Neural cell (in vitro differentiated cells): ENCODE measurements at regions not wholly inside any gene's neighbourhood (a gene's known extent, or its start where the extent isn't known, plus 50 kb on each side); places are given as distances from the start of the nearest gene placed in this dataset.

Experiments
- H2AFZ ChIP-seq: fragments of 200-600, 300-800 bp; sonication (generic), shearing (Covaris generic); 2 replicates; pipeline ENCODE4 v1.6.0; 2014; ENCODE audit warnings: low read depth, mild to moderate bottlenecking, antibody characterized with exemption, low read length, moderate library complexity
- H3F3A ChIP-seq: fragments of 200-600 bp; shearing (Covaris generic); 2 replicates; pipeline ENCODE4 v1.6.1; 2016; ENCODE audit warnings: mild to moderate bottlenecking, moderate library complexity, mixed read lengths, antibody characterized with exemption, low read length; ENCODE audit not compliant: insufficient read depth, poor library complexity, severe bottlenecking
- H3K27ac ChIP-seq: fragments of 200-600, 300-800 bp; sonication (generic), shearing (Covaris generic); 2 replicates; pipeline ENCODE4 v1.5.1; 2014; ENCODE audit warnings: mild to moderate bottlenecking, low read length, moderate library complexity
- H3K27me3 ChIP-seq: fragments of 300-800, 200-600 bp; sonication (generic), shearing (Covaris generic); 2 replicates; pipeline ENCODE4 v1.6.0; 2014; ENCODE audit warnings: mild to moderate bottlenecking, low read depth, low read length, moderate library complexity; ENCODE audit not compliant: insufficient read depth
- H3K36me3 ChIP-seq: fragments of 300-800, 200-600 bp; sonication (generic), shearing (Covaris generic); 2 replicates; pipeline ENCODE4 v1.5.1; 2014; ENCODE audit warnings: mild to moderate bottlenecking, antibody characterized with exemption, low read length, moderate library complexity; ENCODE audit not compliant: insufficient read depth
- H3K4me2 ChIP-seq: fragments of 300-800, 200-600 bp; sonication (generic), shearing (Covaris generic); 2 replicates; pipeline ENCODE4 v1.6.0; 2014; ENCODE audit warnings: mild to moderate bottlenecking, low read length
- H3K4me3 ChIP-seq: fragments of 300-800, 200-600 bp; sonication (generic), shearing (Covaris generic); 2 replicates; pipeline ENCODE4 v1.5.1; 2014; ENCODE audit warnings: mild to moderate bottlenecking, low read length, moderate library complexity
- H3K79me2 ChIP-seq: fragments of 200-600 bp; shearing (Covaris generic); replicated peaks from 2 replicates; pipeline ENCODE4 v1.6.0; 2014; ENCODE audit warnings: mild to moderate bottlenecking, low read length, moderate library complexity; ENCODE audit not compliant: insufficient read depth
- H3K9ac ChIP-seq: fragments of 300-800, 200-600 bp; sonication (generic), shearing (Covaris generic); 2 replicates; pipeline ENCODE4 v1.6.1; 2016; ENCODE audit warnings: mild to moderate bottlenecking, low read length, mixed read lengths
- H3K9me2 ChIP-seq: fragments of 200-600 bp; shearing (Covaris generic); 2 replicates; pipeline ENCODE4 v1.6.1; 2016; ENCODE audit warnings: mild to moderate bottlenecking, low read length, mixed read lengths; ENCODE audit not compliant: insufficient read depth
- H3K9me3 ChIP-seq: fragments of 200-600, 300-800 bp; sonication (generic), shearing (Covaris generic); 2 replicates; pipeline ENCODE4 v1.6.1; 2016; ENCODE audit warnings: mild to moderate bottlenecking, mixed run types, low read length, moderate library complexity, mixed read lengths
- H4K20me1 ChIP-seq: fragments of 200-600 bp; shearing (Covaris generic); 2 replicates; pipeline ENCODE4 v1.6.1; 2016; ENCODE audit warnings: mild to moderate bottlenecking, mixed run types; ENCODE audit not compliant: insufficient read depth
- EP300 ChIP-seq: fragments of 450-650 bp; conservative IDR thresholded peaks from 2 replicates; pipeline ENCODE4 v1.6.1; 2014; ENCODE audit warnings: antibody characterized with exemption, mild to moderate bottlenecking, moderate library complexity; ENCODE audit not compliant: poor library complexity, severe bottlenecking
- EZH2 ChIP-seq: fragments of 200-600, 300-800 bp; shearing (Covaris generic), sonication (generic); IDR thresholded peaks from 2 replicates; pipeline ENCODE4 v1.6.1; 2014; ENCODE audit warnings: antibody characterized with exemption, low read length, borderline replicate concordance, mild to moderate bottlenecking; ENCODE audit not compliant: insufficient read depth, poor library complexity, severe bottlenecking
- MXI1 ChIP-seq: fragments of 450-650 bp; conservative IDR thresholded peaks from 2 replicates; pipeline ENCODE4 v1.6.1; 2014; ENCODE audit warnings: antibody characterized with exemption, mild to moderate bottlenecking; ENCODE audit not compliant: poor library complexity, severe bottlenecking
- POLR2AphosphoS5 ChIP-seq: IDR thresholded peaks from 2 replicates; pipeline ENCODE4 v1.6.1; 2012
- RAD21 ChIP-seq: fragments of 450-650 bp; conservative IDR thresholded peaks from 2 replicates; pipeline ENCODE4 v1.6.1; 2014; ENCODE audit warnings: antibody characterized with exemption, mild to moderate bottlenecking, moderate library complexity
- SMC3 ChIP-seq: fragments of 450-650 bp; conservative IDR thresholded peaks from 2 replicates; pipeline ENCODE4 v1.6.1; 2014; ENCODE audit warnings: antibody characterized with exemption, mild to moderate bottlenecking, moderate library complexity; ENCODE audit not compliant: poor library complexity
- TAF1 ChIP-seq: IDR thresholded peaks from 2 replicates; pipeline ENCODE4 v1.6.1; 2012; ENCODE audit warnings: low read depth
- TF ChIP-seq, protein P1 (sequence below): fragments of 450-650 bp; IDR thresholded peaks from 2 replicates; pipeline ENCODE4 v1.5.1; 2014; ENCODE audit warnings: antibody characterized with exemption, mild to moderate bottlenecking, moderate library complexity; ENCODE audit not compliant: poor library complexity, severe bottlenecking
- TF ChIP-seq, protein P2 (sequence below): IDR thresholded peaks from 2 replicates; pipeline ENCODE4 v1.6.1; 2012; ENCODE audit warnings: borderline replicate concordance

DNA sequence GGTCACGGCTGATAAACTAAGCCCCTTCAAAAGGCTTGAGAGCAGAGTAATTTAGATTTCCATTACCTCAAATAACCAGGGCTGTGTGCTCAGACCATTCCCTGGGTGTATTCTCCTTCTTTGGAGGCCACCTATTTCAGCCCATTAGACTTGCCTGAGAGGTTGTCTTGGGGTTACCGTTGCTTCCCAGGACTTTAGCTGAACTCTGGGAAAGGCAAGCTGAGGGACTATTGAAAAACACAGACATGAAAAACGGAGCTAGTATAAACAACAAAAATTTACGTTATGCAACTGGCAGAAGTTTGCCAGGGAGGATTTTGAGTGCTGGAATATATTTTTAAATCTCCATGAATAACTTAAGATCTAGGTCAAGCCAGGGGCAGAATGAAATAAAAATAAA is 561.0 kb upstream of the TNP1 start:
- no peak overlapping the region for H2AFZ ChIP-seq
- H3K4me2 ChIP-seq, result no peak overlapping the region
- no peaks in the 10 kb centered on the region for H3K9me3 ChIP-seq
- no peaks in the 10 kb centered on the region for H3K79me2 ChIP-seq
- H3K36me3 ChIP-seq, result no peaks in the 10 kb centered on the region
- H3K27ac ChIP-seq, result no peak overlapping the region
- TF ChIP-seq TAF1, result no peak
- no peak for TF ChIP-seq RAD21
- no peak for TF ChIP-seq EP300
- TF ChIP-seq, protein P1, sequence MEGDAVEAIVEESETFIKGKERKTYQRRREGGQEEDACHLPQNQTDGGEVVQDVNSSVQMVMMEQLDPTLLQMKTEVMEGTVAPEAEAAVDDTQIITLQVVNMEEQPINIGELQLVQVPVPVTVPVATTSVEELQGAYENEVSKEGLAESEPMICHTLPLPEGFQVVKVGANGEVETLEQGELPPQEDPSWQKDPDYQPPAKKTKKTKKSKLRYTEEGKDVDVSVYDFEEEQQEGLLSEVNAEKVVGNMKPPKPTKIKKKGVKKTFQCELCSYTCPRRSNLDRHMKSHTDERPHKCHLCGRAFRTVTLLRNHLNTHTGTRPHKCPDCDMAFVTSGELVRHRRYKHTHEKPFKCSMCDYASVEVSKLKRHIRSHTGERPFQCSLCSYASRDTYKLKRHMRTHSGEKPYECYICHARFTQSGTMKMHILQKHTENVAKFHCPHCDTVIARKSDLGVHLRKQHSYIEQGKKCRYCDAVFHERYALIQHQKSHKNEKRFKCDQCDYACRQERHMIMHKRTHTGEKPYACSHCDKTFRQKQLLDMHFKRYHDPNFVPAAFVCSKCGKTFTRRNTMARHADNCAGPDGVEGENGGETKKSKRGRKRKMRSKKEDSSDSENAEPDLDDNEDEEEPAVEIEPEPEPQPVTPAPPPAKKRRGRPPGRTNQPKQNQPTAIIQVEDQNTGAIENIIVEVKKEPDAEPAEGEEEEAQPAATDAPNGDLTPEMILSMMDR, result no peak
- TF ChIP-seq, protein P2, sequence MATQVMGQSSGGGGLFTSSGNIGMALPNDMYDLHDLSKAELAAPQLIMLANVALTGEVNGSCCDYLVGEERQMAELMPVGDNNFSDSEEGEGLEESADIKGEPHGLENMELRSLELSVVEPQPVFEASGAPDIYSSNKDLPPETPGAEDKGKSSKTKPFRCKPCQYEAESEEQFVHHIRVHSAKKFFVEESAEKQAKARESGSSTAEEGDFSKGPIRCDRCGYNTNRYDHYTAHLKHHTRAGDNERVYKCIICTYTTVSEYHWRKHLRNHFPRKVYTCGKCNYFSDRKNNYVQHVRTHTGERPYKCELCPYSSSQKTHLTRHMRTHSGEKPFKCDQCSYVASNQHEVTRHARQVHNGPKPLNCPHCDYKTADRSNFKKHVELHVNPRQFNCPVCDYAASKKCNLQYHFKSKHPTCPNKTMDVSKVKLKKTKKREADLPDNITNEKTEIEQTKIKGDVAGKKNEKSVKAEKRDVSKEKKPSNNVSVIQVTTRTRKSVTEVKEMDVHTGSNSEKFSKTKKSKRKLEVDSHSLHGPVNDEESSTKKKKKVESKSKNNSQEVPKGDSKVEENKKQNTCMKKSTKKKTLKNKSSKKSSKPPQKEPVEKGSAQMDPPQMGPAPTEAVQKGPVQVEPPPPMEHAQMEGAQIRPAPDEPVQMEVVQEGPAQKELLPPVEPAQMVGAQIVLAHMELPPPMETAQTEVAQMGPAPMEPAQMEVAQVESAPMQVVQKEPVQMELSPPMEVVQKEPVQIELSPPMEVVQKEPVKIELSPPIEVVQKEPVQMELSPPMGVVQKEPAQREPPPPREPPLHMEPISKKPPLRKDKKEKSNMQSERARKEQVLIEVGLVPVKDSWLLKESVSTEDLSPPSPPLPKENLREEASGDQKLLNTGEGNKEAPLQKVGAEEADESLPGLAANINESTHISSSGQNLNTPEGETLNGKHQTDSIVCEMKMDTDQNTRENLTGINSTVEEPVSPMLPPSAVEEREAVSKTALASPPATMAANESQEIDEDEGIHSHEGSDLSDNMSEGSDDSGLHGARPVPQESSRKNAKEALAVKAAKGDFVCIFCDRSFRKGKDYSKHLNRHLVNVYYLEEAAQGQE, result no peak
- no peak for TF ChIP-seq POLR2AphosphoS5
- no peak for TF ChIP-seq SMC3
- no peak for TF ChIP-seq MXI1
- TF ChIP-seq EZH2, result no peak
- H3K9me2 ChIP-seq, result no peaks in the 10 kb centered on the region
- no peak overlapping the region for H3K9ac ChIP-seq
- no peaks in the 10 kb centered on the region for H4K20me1 ChIP-seq
- no peaks in the 10 kb centered on the region for H3F3A ChIP-seq
- H3K4me3 ChIP-seq, result no peak overlapping the region
- H3K27me3 ChIP-seq, result no peaks in the 10 kb centered on the region

DNA sequence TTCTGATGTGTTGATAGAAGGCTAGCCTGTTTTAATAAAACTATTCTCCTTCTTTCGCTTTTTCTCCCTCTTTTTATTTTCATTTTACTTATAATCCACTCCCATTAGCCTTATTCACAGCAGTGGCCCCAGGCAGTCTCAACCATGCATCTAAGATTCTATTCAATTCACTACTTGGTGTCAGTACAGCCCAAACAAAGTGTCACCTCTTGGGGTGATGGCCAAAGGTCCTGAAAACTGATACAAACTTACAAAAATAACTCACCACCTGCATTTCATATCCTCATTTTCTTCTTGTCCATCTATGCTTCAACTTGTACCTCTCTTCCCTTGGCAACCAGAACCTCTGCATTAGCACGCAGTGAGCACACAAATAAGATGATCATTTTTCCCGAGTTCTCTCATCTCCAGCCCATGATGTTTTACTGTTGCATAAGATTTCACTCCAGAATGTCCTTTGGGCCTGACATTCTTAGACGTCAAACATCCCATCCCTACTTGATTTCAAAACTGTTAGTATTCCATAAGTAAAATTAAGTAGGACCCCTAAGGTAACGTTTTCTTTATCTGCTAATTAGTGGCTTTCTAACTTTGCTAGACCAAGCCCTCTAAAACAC is 559.3 kb upstream of the TNP1 start:
- no peaks in the 10 kb centered on the region for H3K9me3 ChIP-seq
- no peak overlapping the region for H2AFZ ChIP-seq
- H3F3A ChIP-seq, result no peaks in the 10 kb centered on the region
- no peaks in the 10 kb centered on the region for H3K36me3 ChIP-seq
- H3K27me3 ChIP-seq, result no peaks in the 10 kb centered on the region
- H3K4me2 ChIP-seq, result no peak overlapping the region
- H3K79me2 ChIP-seq, result no peaks in the 10 kb centered on the region
- H3K4me3 ChIP-seq, result no peak overlapping the region
- H3K9ac ChIP-seq, result no peak overlapping the region
- no peaks in the 10 kb centered on the region for H4K20me1 ChIP-seq
- no peaks in the 10 kb centered on the region for H3K9me2 ChIP-seq
- TF ChIP-seq POLR2AphosphoS5 (no peak), EZH2 (no peak), RAD21 (no peak), SMC3 (no peak), MXI1 (no peak)
- TF ChIP-seq, protein P2, result no peak
- no peak overlapping the region for H3K27ac ChIP-seq
